HK-2 (cell line): ENCODE measurements at regions not wholly inside any gene's neighbourhood (a gene's known extent, or its start where the extent isn't known, plus 50 kb on each side); places are given as distances from the start of the nearest gene placed in this dataset.
"Not testable (repeated sequence)": the region's sequence is repeated elsewhere in the genome, so short reads cannot be mapped to it uniquely, and the experiment has no call there.

ENCODE experiments used
- DNase-seq: peaks from one replicate; pipeline ENCODE4 v3.0.0-alpha.2; 2018; ENCODE audit not compliant: unreplicated experiment

- DNase-seq, result no peak
Measured at GRCh38 chr3:155995525-155996370, 124.6 kb upstream of the KCNAB1 start.

- DNase-seq, result no peak
Measured at GRCh38 chr3:155996882-155997281, 123.5 kb upstream of the KCNAB1 start.

- DNase-seq, result not testable (repeated sequence)
Measured at GRCh38 chr3:155998173-155998572, 122.2 kb upstream of the KCNAB1 start.

- no peak for DNase-seq
Measured at GRCh38 chr3:156005736-156006135, 114.6 kb upstream of the KCNAB1 start.

GRCh38 chr3:156010829-156011228, 109.5 kb upstream of the KCNAB1 start:
- no peak for DNase-seq

GRCh38 chr3:156014489-156014888, 105.9 kb upstream of the KCNAB1 start:
- no peak for DNase-seq

- no peak for DNase-seq
Measured at GRCh38 chr3:156016902-156017301, 103.5 kb upstream of the KCNAB1 start.

GRCh38 chr3:156017352-156018030, 102.9 kb upstream of the KCNAB1 start:
- no peak for DNase-seq

- DNase-seq, result no peak
Measured at GRCh38 chr3:156024904-156025533, 95.4 kb upstream of the KCNAB1 start.

- DNase-seq, result no peak
Measured at GRCh38 chr3:156029208-156029607, 91.2 kb upstream of the KCNAB1 start.

- no peak for DNase-seq
Measured at GRCh38 chr3:156030723-156031122, 89.7 kb upstream of the KCNAB1 start.

- DNase-seq, result no peak
Measured at GRCh38 chr3:156033428-156033827, 87.0 kb upstream of the KCNAB1 start.

DNA sequence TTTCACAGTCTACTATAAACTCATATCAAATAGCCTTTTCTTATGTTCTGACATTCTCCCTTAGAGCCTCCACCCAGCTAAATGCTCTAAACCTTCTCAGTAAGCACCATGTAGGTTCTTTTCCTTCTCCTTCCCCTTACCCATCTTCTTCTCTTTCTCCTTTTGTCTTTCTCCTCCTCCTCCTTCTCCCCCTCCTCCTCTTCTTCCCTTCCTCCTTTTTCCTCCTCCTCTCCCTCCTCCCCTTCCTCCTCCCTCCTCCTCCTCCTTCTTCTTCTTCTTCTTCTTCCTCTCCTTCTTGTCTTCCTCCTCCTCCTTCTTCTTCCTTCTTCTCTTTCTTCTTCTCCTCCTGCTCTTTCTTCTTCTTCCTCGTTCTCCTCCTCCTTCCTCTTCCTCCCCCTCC, 85.2 kb upstream of the KCNAB1 start:
- no peak for DNase-seq

GRCh38 chr3:156036258-156037053, 83.9 kb upstream of the KCNAB1 start:
- DNase-seq, result no peak

DNA sequence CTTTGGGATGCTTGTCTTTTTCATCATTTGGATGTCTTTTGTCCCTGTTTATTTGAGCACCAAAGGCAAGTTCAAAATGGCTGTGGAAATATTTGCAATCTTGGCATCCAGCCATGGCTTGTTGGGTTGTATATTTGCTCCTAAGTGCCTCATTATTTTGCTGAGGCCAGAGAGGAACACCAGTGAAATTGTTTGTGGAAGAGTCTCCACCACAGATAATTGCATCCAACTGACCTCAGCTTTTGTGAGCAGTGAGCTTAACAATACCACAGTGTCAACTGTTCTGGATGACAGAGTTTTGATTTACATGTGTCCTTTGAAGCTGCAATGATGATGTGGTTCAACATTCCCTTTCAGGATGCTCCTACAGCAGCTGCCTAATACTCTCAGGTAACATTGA, 83.0 kb upstream of the KCNAB1 start:
- DNase-seq, result no peak

DNA sequence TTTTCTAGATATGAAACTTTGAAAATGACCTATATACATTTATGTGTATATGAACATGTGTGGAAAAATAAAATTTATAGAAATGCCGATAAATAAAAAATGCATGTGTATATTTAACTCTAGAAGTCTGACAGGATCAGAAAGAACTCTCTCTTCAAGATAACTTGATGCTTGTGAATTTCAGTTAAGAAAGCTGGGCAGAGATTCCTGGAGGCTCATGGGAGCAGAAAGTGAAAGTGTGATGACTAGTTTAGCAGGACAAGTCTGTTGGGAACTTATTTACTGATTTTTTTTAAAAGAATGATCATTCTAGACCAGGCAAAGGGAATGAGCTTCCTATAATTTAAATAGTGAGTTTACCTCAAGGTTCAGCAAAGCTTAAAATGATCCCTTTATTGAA, 81.5 kb upstream of the KCNAB1 start:
- DNase-seq, result no peak

DNA sequence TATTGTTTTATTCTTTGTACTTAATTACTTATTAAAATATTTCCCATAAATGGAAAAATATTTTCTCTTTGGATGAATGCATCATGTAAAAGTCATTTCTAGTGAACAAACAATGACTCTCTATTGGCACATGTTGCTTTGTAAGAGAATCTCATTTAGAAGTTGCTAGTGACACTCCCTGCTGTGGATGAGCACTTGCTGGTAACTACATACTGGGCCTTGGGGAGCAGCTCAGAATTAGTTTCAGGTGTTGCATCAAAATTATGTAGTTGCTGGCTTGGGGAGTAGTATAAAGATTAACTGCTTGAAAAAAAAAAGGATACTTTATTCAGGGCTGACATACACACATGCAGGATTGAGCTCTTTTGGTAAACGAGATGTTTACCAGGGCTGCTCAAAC, 80.3 kb upstream of the KCNAB1 start:
- no peak for DNase-seq

DNA sequence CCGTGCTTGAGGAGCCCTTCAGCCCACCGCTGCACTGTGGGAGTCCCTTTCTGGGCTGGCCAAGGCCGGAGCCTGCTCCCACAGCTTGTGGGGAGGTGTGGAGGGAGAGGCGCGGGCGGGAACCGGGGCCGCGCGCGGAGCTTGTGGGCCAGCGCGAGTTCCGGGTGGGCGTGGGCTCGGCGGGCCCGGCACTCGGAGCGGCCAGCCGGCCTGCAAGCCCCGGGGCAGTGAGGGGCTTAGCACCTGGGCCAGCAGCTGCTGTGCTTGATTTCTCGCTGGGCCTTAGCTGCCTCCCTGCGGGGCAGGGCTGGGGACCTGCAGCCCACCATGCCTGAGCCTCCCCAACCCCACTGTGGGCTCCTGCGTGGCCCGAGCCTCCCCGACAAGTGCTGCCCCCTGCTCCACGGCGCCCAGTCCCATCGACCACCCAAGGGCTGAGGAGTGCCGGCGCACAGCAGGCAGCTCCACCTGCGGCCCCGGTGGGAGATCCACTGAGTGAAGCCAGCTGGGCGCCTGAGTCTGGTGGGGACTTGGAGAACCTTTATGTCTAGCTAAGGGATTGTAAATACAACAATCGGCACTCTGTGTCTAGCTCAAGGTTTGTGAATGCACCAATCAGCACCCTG, 79.0 kb upstream of the KCNAB1 start:
- DNase-seq, result not testable (repeated sequence)

- not testable (repeated sequence) for DNase-seq
Measured at GRCh38 chr3:156041856-156042255, 78.5 kb upstream of the KCNAB1 start.

DNA sequence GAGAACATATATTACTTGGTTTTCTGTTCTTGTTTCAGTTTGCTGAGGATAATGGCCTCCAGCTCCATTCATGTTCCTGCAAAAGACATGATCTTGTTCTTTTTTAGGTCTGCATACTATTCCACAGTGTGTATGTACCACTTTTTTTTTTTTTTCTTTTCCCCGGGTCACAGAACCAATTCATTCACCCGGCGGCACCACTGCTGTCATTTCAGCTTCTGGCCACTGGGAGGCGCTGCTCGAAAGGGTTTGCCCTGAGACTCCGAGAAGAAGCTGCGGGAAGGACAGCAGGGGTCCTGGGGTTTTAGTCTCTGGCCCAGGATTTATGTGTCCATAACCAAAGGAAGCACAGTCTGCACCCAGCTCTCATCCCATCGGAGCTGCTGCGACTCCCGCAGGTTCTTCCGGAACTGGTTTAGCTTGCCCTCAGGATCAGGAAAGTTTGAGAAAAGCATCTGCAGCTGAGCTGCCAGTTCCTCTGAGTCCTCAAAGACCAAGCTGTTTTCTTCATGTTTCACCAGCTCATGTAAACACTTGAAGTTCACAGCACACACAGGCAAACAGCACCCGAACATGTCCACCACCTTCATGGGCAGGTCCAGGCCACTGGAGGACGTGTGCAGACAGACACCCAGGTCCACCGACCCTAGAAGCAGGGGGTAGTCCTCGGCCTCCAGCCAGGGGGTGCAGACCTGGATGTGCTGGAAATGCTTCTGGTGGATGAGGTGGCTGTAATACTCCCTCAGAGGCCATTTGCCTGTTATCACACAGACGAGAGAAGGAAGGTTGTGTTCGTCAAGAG, 76.3 kb upstream of the KCNAB1 start:
- peak; percentile 28 for DNase-seq

DNA sequence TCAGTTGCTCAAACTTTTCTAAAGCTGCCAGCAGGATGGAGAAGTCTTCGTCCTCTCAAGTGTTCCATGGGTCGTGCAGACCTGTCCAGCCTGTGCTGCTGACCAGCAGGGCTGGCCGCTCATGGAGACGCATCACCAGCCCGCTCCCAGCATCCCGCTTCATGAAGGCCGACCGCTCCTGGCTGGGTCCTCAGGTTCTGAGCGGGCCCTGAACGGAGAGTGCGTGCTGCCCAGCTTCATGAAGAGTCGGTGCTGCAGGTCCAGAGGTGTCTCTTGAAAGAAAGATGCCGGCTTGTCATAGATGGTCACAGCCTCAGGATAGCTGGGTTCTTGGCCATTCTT, 75.8 kb upstream of the KCNAB1 start:
- DNase-seq, result no peak
